ENCODE measurements at regions not wholly inside any gene's neighbourhood (a gene's known extent, or its start where the extent isn't known, plus 50 kb on each side); places are given as distances from the start of the nearest gene placed in this dataset.

GRCh38 chr9:82242285-82242963 lies 253.9 kb downstream of the SPATA31D1 start:
- TF ChIP-seq CTCF (IDR thresholded peaks at IDR 0.05) = no peak
- TF ChIP-seq POLR2A (IDR thresholded peaks at IDR 0.05) = no peak

Measured in lower leg skin (tissue), 3 donors.